ENCODE measurements at regions not wholly inside any gene's neighbourhood (a gene's known extent, or its start where the extent isn't known, plus 50 kb on each side); places are given as distances from the start of the nearest gene placed in this dataset.

DNA sequence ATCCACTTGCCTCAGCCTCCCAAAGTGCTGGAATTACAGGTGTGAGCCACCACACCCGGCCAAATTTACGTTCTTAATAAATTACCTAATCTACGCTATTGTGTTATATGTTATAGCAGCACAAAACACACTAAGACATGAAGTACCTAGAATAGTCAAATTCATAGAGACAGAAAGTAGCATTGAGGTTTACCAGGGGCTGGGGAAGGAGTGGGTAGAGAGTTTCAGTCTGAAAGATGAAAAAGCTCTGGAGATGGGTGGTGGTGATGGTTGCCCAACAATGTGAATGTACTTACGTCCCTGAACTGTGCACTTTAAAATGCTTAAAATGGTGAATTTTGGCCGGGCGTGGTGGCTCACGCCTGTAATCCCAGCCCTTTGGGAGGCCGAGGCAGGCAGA, 65.7 kb upstream of the NUP50 start:
- H3K27me3 ChIP-seq: peaks cover 0 to 80% (median 32%) of the 10 kb centered on the region in 9 donors
- H3K4me3 ChIP-seq: no peak overlapping the region
- no peak for ATAC-seq
- no peak overlapping the region for H3K27ac ChIP-seq
- no peaks in the 10 kb centered on the region for H3K36me3 ChIP-seq
- DNase-seq: no peak
- H3K9me3 ChIP-seq: peaks cover 0 to 3% (median 0%) of the 10 kb centered on the region in 12 donors
- TF ChIP-seq, protein P1, sequence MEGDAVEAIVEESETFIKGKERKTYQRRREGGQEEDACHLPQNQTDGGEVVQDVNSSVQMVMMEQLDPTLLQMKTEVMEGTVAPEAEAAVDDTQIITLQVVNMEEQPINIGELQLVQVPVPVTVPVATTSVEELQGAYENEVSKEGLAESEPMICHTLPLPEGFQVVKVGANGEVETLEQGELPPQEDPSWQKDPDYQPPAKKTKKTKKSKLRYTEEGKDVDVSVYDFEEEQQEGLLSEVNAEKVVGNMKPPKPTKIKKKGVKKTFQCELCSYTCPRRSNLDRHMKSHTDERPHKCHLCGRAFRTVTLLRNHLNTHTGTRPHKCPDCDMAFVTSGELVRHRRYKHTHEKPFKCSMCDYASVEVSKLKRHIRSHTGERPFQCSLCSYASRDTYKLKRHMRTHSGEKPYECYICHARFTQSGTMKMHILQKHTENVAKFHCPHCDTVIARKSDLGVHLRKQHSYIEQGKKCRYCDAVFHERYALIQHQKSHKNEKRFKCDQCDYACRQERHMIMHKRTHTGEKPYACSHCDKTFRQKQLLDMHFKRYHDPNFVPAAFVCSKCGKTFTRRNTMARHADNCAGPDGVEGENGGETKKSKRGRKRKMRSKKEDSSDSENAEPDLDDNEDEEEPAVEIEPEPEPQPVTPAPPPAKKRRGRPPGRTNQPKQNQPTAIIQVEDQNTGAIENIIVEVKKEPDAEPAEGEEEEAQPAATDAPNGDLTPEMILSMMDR (IDR thresholded peaks at IDR 0.05): no peak
- no peak for TF ChIP-seq POLR2A (IDR thresholded peaks at IDR 0.05)
- intact Hi-C loops (cut with DNase I): loop anchor here in 8 of 10 donors (5.0 to 10.0 kb wide), 5 partner anchors 121 to 403 kb away; no protein-coding TSS in a partner anchor
- WGBS, 4 donors: 89 to 93% (median 92%) methylated on average over 8 of the region's 8 CpGs
- no peaks in the 10 kb centered on the region for H3K4me1 ChIP-seq

DNA sequence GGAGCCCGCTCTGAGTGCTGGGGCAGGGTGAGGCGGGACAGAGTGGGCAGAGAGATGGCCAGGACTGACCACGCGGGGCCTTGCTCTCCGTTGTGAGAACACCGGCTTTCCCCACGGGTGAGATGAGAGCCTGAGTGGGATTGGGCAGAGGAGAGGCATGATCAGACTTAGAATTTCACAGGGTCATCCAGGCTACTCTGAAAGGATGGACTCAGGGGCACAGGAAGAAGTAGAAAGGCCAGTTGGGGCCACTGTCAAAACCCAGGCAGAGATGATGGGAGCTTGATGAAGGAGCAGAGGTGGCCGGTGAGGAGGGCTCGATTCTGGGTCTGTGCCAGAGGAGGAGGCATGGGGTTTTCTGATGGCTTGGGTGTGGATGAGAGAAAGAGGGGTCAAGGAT, 63.8 kb upstream of the NUP50 start:
- H3K36me3 ChIP-seq: no peaks in the 10 kb centered on the region
- TF ChIP-seq POLR2A (IDR thresholded peaks at IDR 0.05): no peak
- TF ChIP-seq, protein P1 (IDR thresholded peaks at IDR 0.05): no peak
- no peak overlapping the region for H3K4me3 ChIP-seq
- no peak overlapping the region for H3K27ac ChIP-seq
- no peaks in the 10 kb centered on the region for H3K9me3 ChIP-seq
- no peaks in the 10 kb centered on the region for H3K4me1 ChIP-seq
- 67 to 83% (median 74%) methylated on average over 9 of the region's 9 CpGs for WGBS, 4 donors
- peaks cover 0 to 81% (median 29%) of the 10 kb centered on the region in 9 donors for H3K27me3 ChIP-seq
- no peak for DNase-seq
- intact Hi-C loops (cut with DNase I): loop anchor here in 8 of 10 donors (5.0 to 10.0 kb wide), 7 partner anchors 123 to 405 kb away; no protein-coding TSS in a partner anchor
- ATAC-seq: no peak

DNA sequence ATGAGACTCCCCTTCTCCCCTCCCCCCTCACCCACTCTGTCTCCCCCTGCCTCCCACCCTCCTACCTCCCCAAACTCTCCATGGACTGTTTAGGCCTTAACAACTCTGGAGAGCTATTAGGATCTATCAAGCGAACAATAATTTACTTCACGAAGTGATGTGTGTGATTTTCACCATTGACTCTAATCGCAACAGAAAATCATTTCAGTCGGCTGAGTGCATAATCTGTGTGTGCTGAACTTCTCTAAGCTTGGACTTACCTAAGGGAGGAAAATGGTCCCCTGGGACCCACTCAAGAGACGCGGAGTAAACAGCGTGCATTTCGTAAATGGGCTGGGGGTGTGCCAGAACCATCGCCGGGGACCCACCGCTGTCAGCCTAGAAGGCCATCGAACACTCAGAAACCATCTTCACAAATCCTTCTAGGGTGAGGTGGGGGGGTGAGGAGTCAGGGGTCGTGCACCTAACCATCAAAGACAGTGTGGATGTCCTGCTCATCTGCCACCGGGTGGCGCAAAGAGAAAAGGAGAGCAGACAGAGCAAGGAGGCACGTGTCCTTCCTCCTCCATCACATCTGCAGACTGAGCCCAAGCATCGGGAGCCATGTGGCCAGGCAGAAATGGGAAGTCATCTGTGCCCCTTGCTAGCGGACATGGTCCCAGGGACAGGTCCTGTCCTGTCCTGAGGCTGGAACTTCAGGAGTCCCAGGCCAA, 62.1 kb upstream of the NUP50 start:
- Histone ChIP-seq H3K9me3 (no peaks in the 10 kb centered on the region), H3K36me3 (no peaks in the 10 kb centered on the region), H3K27ac (no peak overlapping the region), H3K27me3 (peaks cover 0 to 70% (median 21%) of the 10 kb centered on the region in 9 donors), H3K4me3 (no peak overlapping the region), H3K4me1 (no peaks in the 10 kb centered on the region)
- no peak for TF ChIP-seq POLR2A (IDR thresholded peaks at IDR 0.05)
- TF ChIP-seq, protein P1 (IDR thresholded peaks at IDR 0.05): peak in 7 of 12 donors; percentile 19 to 47 (median 25)
- peak in 4 of 5 donors; percentile 44 to 60 (median 50) for DNase-seq
- peak; percentile 51 to 80 (median 59) for ATAC-seq
- intact Hi-C loops (cut with DNase I): loop anchor here in 2 of 10 donors (5.0 to 10.0 kb wide), 2 partner anchors 163 to 331 kb away; no protein-coding TSS in a partner anchor
- WGBS, 4 donors: 33 to 60% (median 43%) methylated on average over 15 to 18 of the region's 18 CpGs

DNA sequence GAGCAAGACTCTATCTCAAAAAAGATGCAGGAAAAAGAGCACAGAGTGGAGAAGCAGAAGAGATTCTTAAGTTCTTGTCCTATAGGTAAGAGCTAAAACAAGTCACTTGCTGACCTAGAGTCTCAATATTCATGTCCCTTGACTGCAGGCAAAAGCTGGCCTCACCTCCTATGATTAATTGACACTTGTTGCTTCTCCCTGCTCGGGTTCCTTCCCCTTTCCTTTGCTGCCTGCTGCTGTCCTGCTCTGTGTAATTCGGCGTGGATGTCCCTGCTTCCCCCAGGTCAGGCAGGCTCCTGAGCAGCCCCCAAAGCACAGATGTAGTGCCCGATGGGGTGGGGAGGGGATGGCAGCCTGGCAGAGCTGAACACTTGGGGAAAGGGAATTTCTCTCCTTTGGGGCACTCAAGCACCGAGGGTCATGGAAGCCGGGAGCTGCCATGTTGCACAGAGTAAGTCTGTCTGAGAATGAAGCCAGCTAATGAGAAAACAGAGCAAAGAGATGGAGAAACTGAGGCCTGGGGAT, 60.8 kb upstream of the NUP50 start:
- WGBS, 4 donors: 56 to 65% (median 61%) methylated on average over 6 of the region's 6 CpGs
- H3K27ac ChIP-seq: no peak overlapping the region
- peaks cover 0 to 64% (median 21%) of the 10 kb centered on the region in 9 donors for H3K27me3 ChIP-seq
- intact Hi-C loops (cut with DNase I): loop anchor here in 2 of 10 donors (5.0 to 10.0 kb wide), 2 partner anchors 162 to 329 kb away; no protein-coding TSS in a partner anchor
- H3K9me3 ChIP-seq: no peaks in the 10 kb centered on the region
- H3K36me3 ChIP-seq: no peaks in the 10 kb centered on the region
- no peak for ATAC-seq
- DNase-seq: no peak
- H3K4me1 ChIP-seq: no peaks in the 10 kb centered on the region
- no peak overlapping the region for H3K4me3 ChIP-seq
- no peak for TF ChIP-seq POLR2A (IDR thresholded peaks at IDR 0.05)
- TF ChIP-seq, protein P1 (IDR thresholded peaks at IDR 0.05): no peak

Data from heart left ventricle (tissue), 16 donors.